Lung (tissue), 11 donors: ENCODE measurements at regions not wholly inside any gene's neighbourhood (a gene's known extent, or its start where the extent isn't known, plus 50 kb on each side); places are given as distances from the start of the nearest gene placed in this dataset.

Experiments used
- ATAC-seq: fragments of 200-7000 bp; cut with Tn5 transposase; one replicate; pipeline ENCODE4 v1.9.1; 2020; ENCODE audit warnings: moderate number of reproducible peaks; ENCODE audit not compliant: insufficient read depth, low FRiP score
- DNase-seq, 3 donors: peaks; one replicate each; pipeline ENCODE4 v3.0.0-alpha.2; 2013 to 2017
- H3K27ac ChIP-seq, 2 donors: one replicate each; pipeline ENCODE4 v1.5.1; 2013; ENCODE audit warnings: mild to moderate bottlenecking in 2 of 2, moderate library complexity in 2 of 2, control low read depth in 1 of 2, inconsistent platforms in 1 of 2, low read depth in 1 of 2, low read length in 1 of 2
- H3K27me3 ChIP-seq, 3 donors: one replicate each; pipeline ENCODE4 v1.5.1; 2013; ENCODE audit warnings: low read length in 2 of 3; ENCODE audit not compliant: control insufficient read depth in 3 of 3, insufficient read depth in 3 of 3
- H3K36me3 ChIP-seq, 4 donors: one replicate each; pipeline ENCODE4 v1.5.1; 2013; ENCODE audit warnings: low read length in 4 of 4, mild to moderate bottlenecking in 1 of 4, moderate library complexity in 1 of 4; ENCODE audit not compliant: control insufficient read depth in 4 of 4, insufficient read depth in 4 of 4
- H3K4me1 ChIP-seq, 5 donors: one replicate each; pipeline ENCODE4 v1.5.1; 2013; ENCODE audit warnings: low read length in 5 of 5, mild to moderate bottlenecking in 2 of 5, moderate library complexity in 1 of 5; ENCODE audit not compliant: control insufficient read depth in 5 of 5, insufficient read depth in 5 of 5
- H3K4me3 ChIP-seq: one replicate; pipeline ENCODE4 v1.5.1; 2013; ENCODE audit warnings: mild to moderate bottlenecking, control low read depth, moderate library complexity
- H3K9ac ChIP-seq, 2 donors: one replicate each; pipeline ENCODE4 v1.5.1; 2013; ENCODE audit warnings: low read length in 2 of 2, control low read depth in 1 of 2; ENCODE audit not compliant: insufficient read depth in 1 of 2
- H3K9me3 ChIP-seq, 4 donors: one replicate each; pipeline ENCODE4 v1.5.1; 2013; ENCODE audit warnings: low read length in 3 of 4, mild to moderate bottlenecking in 1 of 4, moderate library complexity in 1 of 4; ENCODE audit not compliant: control insufficient read depth in 4 of 4, insufficient read depth in 3 of 4
- CTCF ChIP-seq: IDR thresholded peaks from 2 replicates; pipeline ENCODE4 v1.5.1; 2012; ENCODE audit warnings: mild to moderate bottlenecking; ENCODE audit errors: control extremely low read depth, extremely low read depth
- WGBS, 2 donors: extraction: QIAGEN DNeasy Blood & Tissue Kit; methylation state at CpG; one replicate each; pipeline ENCODE4 v1.1.7; 2013; 5-methylcytosine and 5-hydroxymethylcytosine counted together
- donor health status: control.
- donor health status: control.
- donor health status: Bipolar disorder and iron deficiency.
- donor health status: healthy.
- donor health status: DM: yes; HTN: yes; CAD: no.

- TF ChIP-seq CTCF: no peak
- Histone ChIP-seq H3K4me3 (no peak overlapping the region), H3K27ac (no peak overlapping the region), H3K9ac (no peak overlapping the region), H3K9me3 (no peaks in the 10 kb centered on the region), H3K36me3 (peaks cover 0 to 2% (median 0%) of the 10 kb centered on the region in 4 donors), H3K27me3 (no peaks in the 10 kb centered on the region), H3K4me1 (peaks cover 0 to 26% (median 6%) of the 10 kb centered on the region in 5 donors)
- ATAC-seq (no peak), DNase-seq (no peak)
- 87 to 94% methylated on average over 2 of the region's 2 CpGs for WGBS, 2 donors
These were observed 435.7 kb downstream of the ZEB2 start for GRCh38 chr2:144084114-144084661.

- Histone ChIP-seq H3K9ac (no peak overlapping the region), H3K4me3 (no peak overlapping the region), H3K4me1 (peaks cover 0 to 35% (median 6%) of the 10 kb centered on the region in 5 donors), H3K36me3 (peaks cover 0 to 2% (median 0%) of the 10 kb centered on the region in 4 donors), H3K27me3 (no peaks in the 10 kb centered on the region), H3K9me3 (no peaks in the 10 kb centered on the region), H3K27ac (no peak overlapping the region)
- no peak for DNase-seq
- WGBS, 2 donors: 88 to 93% methylated on average over 1 of the region's 1 CpG
- no peak for ATAC-seq
- TF ChIP-seq CTCF: no peak
These were observed 436.7 kb downstream of the ZEB2 start for GRCh38 chr2:144083211-144083610.

- DNase-seq (no peak), ATAC-seq (no peak)
- Histone ChIP-seq H3K4me3 (no peak overlapping the region), H3K27ac (no peak overlapping the region), H3K36me3 (peaks cover 0 to 2% (median 0%) of the 10 kb centered on the region in 4 donors), H3K9ac (no peak overlapping the region), H3K9me3 (no peaks in the 10 kb centered on the region), H3K27me3 (no peaks in the 10 kb centered on the region), H3K4me1 (peaks cover 0 to 37% (median 6%) of the 10 kb centered on the region in 5 donors)
- TF ChIP-seq CTCF: no peak
- WGBS, 2 donors: 81 to 92% methylated on average over 3 of the region's 3 CpGs
These were observed 437.1 kb downstream of the ZEB2 start for GRCh38 chr2:144082777-144083176.

GRCh38 chr2:144082327-144082726, 437.6 kb downstream of the ZEB2 start:
- Histone ChIP-seq H3K27ac (no peak overlapping the region), H3K27me3 (no peaks in the 10 kb centered on the region), H3K4me1 (peaks cover 0 to 41% (median 6%) of the 10 kb centered on the region in 5 donors), H3K36me3 (peaks cover 0 to 2% (median 0%) of the 10 kb centered on the region in 4 donors), H3K4me3 (no peak overlapping the region), H3K9me3 (no peaks in the 10 kb centered on the region), H3K9ac (no peak overlapping the region)
- DNase-seq (no peak), ATAC-seq (no peak)
- TF ChIP-seq CTCF: no peak
